GM13976 (cell line): ENCODE measurements at regions not wholly inside any gene's neighbourhood (a gene's known extent, or its start where the extent isn't known, plus 50 kb on each side); places are given as distances from the start of the nearest gene placed in this dataset.
A peak's percentile ranks its signal among the peaks of the same experiment; 100 is the strongest.
"Not testable (repeated sequence)": the region's sequence is repeated elsewhere in the genome, so short reads cannot be mapped to it uniquely, and the experiment has no call there.

ENCODE experiments used
- DNase-seq: peaks from one replicate; pipeline ENCODE4 v3.0.0; 2012; ENCODE audit warnings: low spot score
- CTCF ChIP-seq: IDR thresholded peaks from 2 replicates; pipeline ENCODE4 v1.5.1; 2012; ENCODE audit warnings: borderline replicate concordance, mild to moderate bottlenecking; ENCODE audit not compliant: insufficient read depth; ENCODE audit errors: extremely low read depth, missing control alignments, control extremely low read depth
- in situ Hi-C: fragments of 300-500 bp; cut with MboI; formaldehyde crosslinking; loops from one replicate; pipeline ENCODE4 v1.12.0; 2022; ENCODE audit warnings: low sequenced_read_pairs, mixed read lengths, inconsistent platforms; ENCODE audit not compliant: unreplicated experiment

- no peak for DNase-seq
- in situ Hi-C loops, result no loop called here
- TF ChIP-seq CTCF, result no peak
These were observed 59.0 kb upstream of the ZNF532 start for GRCh38 chr18:58805467-58806187.

- no peak for TF ChIP-seq CTCF
- peak; percentile 76 for DNase-seq
- in situ Hi-C loops, result no loop called here
These were observed 57.6 kb upstream of the ZNF532 start for GRCh38 chr18:58806826-58807714.

GRCh38 chr18:58807766-58808165, 56.9 kb upstream of the ZNF532 start:
- in situ Hi-C loops, result no loop called here
- no peak for TF ChIP-seq CTCF
- no peak for DNase-seq

GRCh38 chr18:58808349-58808748, 56.3 kb upstream of the ZNF532 start:
- DNase-seq, result no peak
- in situ Hi-C loops, result no loop called here
- TF ChIP-seq CTCF, result no peak

- DNase-seq, in situ Hi-C loops: not testable (repeated sequence)
These were observed 52.8 kb upstream of the ZNF532 start for GRCh38 chr18:58811859-58812258.

- in situ Hi-C loops, result no loop called here
- no peak for TF ChIP-seq CTCF
- DNase-seq, result no peak
These were observed 51.6 kb upstream of the ZNF532 start for GRCh38 chr18:58813105-58813504.
